ENCODE measurements at regions not wholly inside any gene's neighbourhood (a gene's known extent, or its start where the extent isn't known, plus 50 kb on each side); places are given as distances from the start of the nearest gene placed in this dataset.

DNA sequence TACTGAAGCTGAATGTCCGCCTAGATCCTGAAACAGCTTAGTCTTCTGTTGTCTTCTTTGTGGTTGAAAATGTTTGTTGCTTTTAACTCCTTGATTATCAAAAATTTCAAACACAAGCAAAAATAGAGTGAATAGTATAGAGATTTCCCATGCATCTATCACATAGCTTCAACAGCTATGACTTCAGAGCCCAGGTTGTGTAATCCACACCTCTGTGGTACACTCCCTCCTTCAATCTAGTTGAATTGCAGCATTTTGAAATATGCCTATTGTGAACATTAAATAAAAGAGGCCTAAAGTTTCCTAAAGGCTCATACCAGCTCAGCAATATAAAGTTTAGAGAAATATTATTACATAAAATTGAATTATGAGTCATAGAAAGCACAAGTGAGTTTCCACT lies 204.7 kb upstream of the HDAC9 start:
- no peak for TF ChIP-seq EZH2phosphoT487 (IDR thresholded peaks at IDR 0.05; ENCODE audit: borderline replicate concordance)
- TF ChIP-seq, protein P1, sequence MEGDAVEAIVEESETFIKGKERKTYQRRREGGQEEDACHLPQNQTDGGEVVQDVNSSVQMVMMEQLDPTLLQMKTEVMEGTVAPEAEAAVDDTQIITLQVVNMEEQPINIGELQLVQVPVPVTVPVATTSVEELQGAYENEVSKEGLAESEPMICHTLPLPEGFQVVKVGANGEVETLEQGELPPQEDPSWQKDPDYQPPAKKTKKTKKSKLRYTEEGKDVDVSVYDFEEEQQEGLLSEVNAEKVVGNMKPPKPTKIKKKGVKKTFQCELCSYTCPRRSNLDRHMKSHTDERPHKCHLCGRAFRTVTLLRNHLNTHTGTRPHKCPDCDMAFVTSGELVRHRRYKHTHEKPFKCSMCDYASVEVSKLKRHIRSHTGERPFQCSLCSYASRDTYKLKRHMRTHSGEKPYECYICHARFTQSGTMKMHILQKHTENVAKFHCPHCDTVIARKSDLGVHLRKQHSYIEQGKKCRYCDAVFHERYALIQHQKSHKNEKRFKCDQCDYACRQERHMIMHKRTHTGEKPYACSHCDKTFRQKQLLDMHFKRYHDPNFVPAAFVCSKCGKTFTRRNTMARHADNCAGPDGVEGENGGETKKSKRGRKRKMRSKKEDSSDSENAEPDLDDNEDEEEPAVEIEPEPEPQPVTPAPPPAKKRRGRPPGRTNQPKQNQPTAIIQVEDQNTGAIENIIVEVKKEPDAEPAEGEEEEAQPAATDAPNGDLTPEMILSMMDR (conservative IDR thresholded peaks at IDR 0.05; ENCODE audit: low read length): no peak
- H2AFZ ChIP-seq (ENCODE audit: low read length): peak overlapping the region; percentile 8; the same call in 1 of the 2 replicates
- H3F3A ChIP-seq (ENCODE audit: low read depth): peaks cover 3% of the 10 kb centered on the region; the same call in 1 of the 2 replicates
- no peaks in the 10 kb centered on the region for H3K9me3 ChIP-seq (ENCODE audit: insufficient read depth, low read depth, low read length)
- peaks cover 70% of the 10 kb centered on the region for H3K4me1 ChIP-seq (ENCODE audit: insufficient read depth, low read length, poor library complexity, severe bottlenecking)
- H3K9me2 ChIP-seq (replicated peaks; ENCODE audit: low read depth, low read length): no peaks in the 10 kb centered on the region
- H3K4me2 ChIP-seq (ENCODE audit: low read depth, low read length, poor library complexity, severe bottlenecking): peak overlapping the region; percentile 90
- H3K27me3 ChIP-seq (ENCODE audit: insufficient read depth, low read length, poor library complexity, severe bottlenecking): no peaks in the 10 kb centered on the region
- peaks cover 54% of the 10 kb centered on the region for H3K79me2 ChIP-seq (ENCODE audit: insufficient read depth, low read length)
- no peaks in the 10 kb centered on the region for H3K36me3 ChIP-seq (ENCODE audit: insufficient read depth, low read length)
- peak overlapping the region; percentile 80 for H3K4me3 ChIP-seq (ENCODE audit: low read length, poor library complexity, severe bottlenecking)
- H3K9ac ChIP-seq (ENCODE audit: low read depth, low read length, poor library complexity, severe bottlenecking): peak overlapping the region; percentile 80
- peaks cover 19% of the 10 kb centered on the region for H4K20me1 ChIP-seq (ENCODE audit: insufficient read depth, low read length, poor library complexity, severe bottlenecking)

DNA sequence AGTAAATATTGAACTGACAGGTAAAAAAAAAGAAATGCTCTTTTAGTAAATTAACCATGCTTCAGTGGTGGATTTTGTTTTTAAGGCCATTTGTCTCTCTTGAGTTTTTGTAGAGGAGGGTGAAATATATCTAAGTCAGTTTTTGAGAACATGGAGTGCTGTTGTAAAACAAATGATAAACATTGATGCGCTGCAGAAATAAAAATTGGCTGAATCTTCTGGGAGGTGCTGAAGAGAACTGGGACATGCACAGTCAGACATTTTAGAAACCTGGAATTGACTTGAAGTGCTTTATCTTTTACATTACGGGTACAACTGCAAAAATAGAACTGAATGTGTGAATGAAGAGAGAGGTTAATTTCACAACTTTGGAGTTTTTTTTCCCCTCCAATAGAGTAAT lies 203.0 kb upstream of the HDAC9 start:
- peak overlapping the region; percentile 90 for H3K4me2 ChIP-seq (ENCODE audit: low read depth, low read length, poor library complexity, severe bottlenecking)
- peaks cover 70% of the 10 kb centered on the region for H3K79me2 ChIP-seq (ENCODE audit: insufficient read depth, low read length)
- no peaks in the 10 kb centered on the region for H3K27me3 ChIP-seq (ENCODE audit: insufficient read depth, low read length, poor library complexity, severe bottlenecking)
- no peaks in the 10 kb centered on the region for H3K9me2 ChIP-seq (replicated peaks; ENCODE audit: low read depth, low read length)
- H3F3A ChIP-seq (ENCODE audit: low read depth): peaks cover 3% of the 10 kb centered on the region; the same call in 1 of the 2 replicates
- peak overlapping the region; percentile 80 for H3K4me3 ChIP-seq (ENCODE audit: low read length, poor library complexity, severe bottlenecking)
- no peaks in the 10 kb centered on the region for H3K36me3 ChIP-seq (ENCODE audit: insufficient read depth, low read length)
- H2AFZ ChIP-seq (ENCODE audit: low read length): no peak overlapping the region
- TF ChIP-seq EZH2phosphoT487 (IDR thresholded peaks at IDR 0.05; ENCODE audit: borderline replicate concordance): no peak
- TF ChIP-seq, protein P1 (conservative IDR thresholded peaks at IDR 0.05; ENCODE audit: low read length): no peak
- H3K4me1 ChIP-seq (ENCODE audit: insufficient read depth, low read length, poor library complexity, severe bottlenecking): peaks cover 72% of the 10 kb centered on the region
- peaks cover 30% of the 10 kb centered on the region for H4K20me1 ChIP-seq (ENCODE audit: insufficient read depth, low read length, poor library complexity, severe bottlenecking)
- H3K9ac ChIP-seq (ENCODE audit: low read depth, low read length, poor library complexity, severe bottlenecking): peak overlapping the region; percentile 80
- H3K9me3 ChIP-seq (ENCODE audit: insufficient read depth, low read depth, low read length): no peaks in the 10 kb centered on the region

- Histone ChIP-seq H3K36me3 (ENCODE audit: insufficient read depth, low read length) (no peaks in the 10 kb centered on the region), H3K9me3 (ENCODE audit: insufficient read depth, low read depth, low read length) (no peaks in the 10 kb centered on the region), H3K4me3 (ENCODE audit: low read length, poor library complexity, severe bottlenecking) (peak overlapping the region; percentile 80), H4K20me1 (ENCODE audit: insufficient read depth, low read length, poor library complexity, severe bottlenecking) (peaks cover 34% of the 10 kb centered on the region), H3K27me3 (ENCODE audit: insufficient read depth, low read length, poor library complexity, severe bottlenecking) (no peaks in the 10 kb centered on the region), H3K9ac (ENCODE audit: low read depth, low read length, poor library complexity, severe bottlenecking) (peak overlapping the region; percentile 80), H3K9me2 (replicated peaks; ENCODE audit: low read depth, low read length) (no peaks in the 10 kb centered on the region), H3K79me2 (ENCODE audit: insufficient read depth, low read length) (peaks cover 80% of the 10 kb centered on the region), H2AFZ (ENCODE audit: low read length) (no peak overlapping the region), H3F3A (ENCODE audit: low read depth) (peaks cover 3% of the 10 kb centered on the region; the same call in 1 of the 2 replicates), H3K4me2 (ENCODE audit: low read depth, low read length, poor library complexity, severe bottlenecking) (peak overlapping the region; percentile 90), H3K4me1 (ENCODE audit: insufficient read depth, low read length, poor library complexity, severe bottlenecking) (peaks cover 65% of the 10 kb centered on the region)
- TF ChIP-seq, protein P1 (conservative IDR thresholded peaks at IDR 0.05; ENCODE audit: low read length): no peak
- no peak for TF ChIP-seq EZH2phosphoT487 (IDR thresholded peaks at IDR 0.05; ENCODE audit: borderline replicate concordance)
Observed at GRCh38 chr7:18293759-18294158, 201.8 kb upstream of the HDAC9 start.
